ENCODE measurements at regions not wholly inside any gene's neighbourhood (a gene's known extent, or its start where the extent isn't known, plus 50 kb on each side); places are given as distances from the start of the nearest gene placed in this dataset.
"Not testable (repeated sequence)": the region's sequence is repeated elsewhere in the genome, so short reads cannot be mapped to it uniquely, and the experiment has no call there.

- DNase-seq (ENCODE audit: low spot score), result no peak
These were observed 91.6 kb upstream of the BCAR3 start for GRCh38 chr1:93773049-93773838.

- no peak for DNase-seq (ENCODE audit: low spot score)
These were observed 90.2 kb upstream of the BCAR3 start for GRCh38 chr1:93771843-93772242.

- peak; percentile 29 for DNase-seq (ENCODE audit: low spot score)
These were observed 89.0 kb upstream of the BCAR3 start for GRCh38 chr1:93770640-93771039.

- DNase-seq (ENCODE audit: low spot score), result no peak
These were observed 88.1 kb upstream of the BCAR3 start for GRCh38 chr1:93769777-93770176.

GRCh38 chr1:93768380-93768863 is 86.8 kb upstream of the BCAR3 start:
- no peak for DNase-seq (ENCODE audit: low spot score)

- DNase-seq (ENCODE audit: low spot score), result no peak
These were observed 84.8 kb upstream of the BCAR3 start for GRCh38 chr1:93766451-93766850.

- no peak for DNase-seq (ENCODE audit: low spot score)
These were observed 83.5 kb upstream of the BCAR3 start for GRCh38 chr1:93765099-93765498.

- no peak for DNase-seq (ENCODE audit: low spot score)
These were observed 82.7 kb upstream of the BCAR3 start for GRCh38 chr1:93764366-93764750.

GRCh38 chr1:93763704-93764365 is 82.2 kb upstream of the BCAR3 start:
- no peak for DNase-seq (ENCODE audit: low spot score)

GRCh38 chr1:93758842-93759515 is 77.3 kb upstream of the BCAR3 start:
- DNase-seq (ENCODE audit: low spot score), result no peak

GRCh38 chr1:93757256-93758036 is 75.8 kb upstream of the BCAR3 start:
- no peak for DNase-seq (ENCODE audit: low spot score)

GRCh38 chr1:93756657-93757056 is 75.0 kb upstream of the BCAR3 start:
- no peak for DNase-seq (ENCODE audit: low spot score)

- not testable (repeated sequence) for DNase-seq (ENCODE audit: low spot score)
These were observed 73.6 kb upstream of the BCAR3 start for GRCh38 chr1:93755251-93755715.

GRCh38 chr1:93753791-93754763 is 72.4 kb upstream of the BCAR3 start:
- peak; percentile 77 for DNase-seq (ENCODE audit: low spot score)

GRCh38 chr1:93751377-93752250 is 70.0 kb upstream of the BCAR3 start:
- no peak for DNase-seq (ENCODE audit: low spot score)

GRCh38 chr1:93750955-93751354 is 69.3 kb upstream of the BCAR3 start:
- DNase-seq (ENCODE audit: low spot score), result no peak

GRCh38 chr1:93749894-93750301 is 68.3 kb upstream of the BCAR3 start:
- DNase-seq (ENCODE audit: low spot score), result no peak

GRCh38 chr1:93749487-93749886 is 67.8 kb upstream of the BCAR3 start:
- DNase-seq (ENCODE audit: low spot score), result no peak

GRCh38 chr1:93746021-93746812 is 64.6 kb upstream of the BCAR3 start:
- DNase-seq (ENCODE audit: low spot score), result no peak

Measured in AG20443 (cell line).